IMR-90 (cell line): ENCODE measurements at regions not wholly inside any gene's neighbourhood (a gene's known extent, or its start where the extent isn't known, plus 50 kb on each side); places are given as distances from the start of the nearest gene placed in this dataset.

Experiments
- BHLHE40 ChIP-seq: fragments of 150-350 bp; IDR thresholded peaks from 2 replicates; pipeline ENCODE4 v1.6.1; 2016; ENCODE audit warnings: mild to moderate bottlenecking, low read depth, low read length
- FOS ChIP-seq: fragments of 150-350 bp; IDR thresholded peaks from 2 replicates; pipeline ENCODE4 v1.6.1; 2016; ENCODE audit warnings: low read depth, low read length
- MAFK ChIP-seq: IDR thresholded peaks from 2 replicates; pipeline ENCODE4 v1.6.1; 2012; ENCODE audit warnings: low read depth, low read length, improper control_type of control experiment
- MAZ ChIP-seq: IDR thresholded peaks from 2 replicates; pipeline ENCODE4 v1.6.1; 2012; ENCODE audit warnings: low read depth, mild to moderate bottlenecking, low read length, improper control_type of control experiment, moderate library complexity, borderline replicate concordance
- MXI1 ChIP-seq: IDR thresholded peaks from 2 replicates; pipeline ENCODE4 v1.6.1; 2012; ENCODE audit warnings: low read depth, mild to moderate bottlenecking, low read length, moderate library complexity, borderline replicate concordance
- POLR2A ChIP-seq: IDR thresholded peaks from 2 replicates; pipeline ENCODE4 v1.6.1; 2012; ENCODE audit warnings: mild to moderate bottlenecking, low read depth, low read length
- RAD21 ChIP-seq: IDR thresholded peaks from 2 replicates; pipeline ENCODE4 v1.6.1; 2012; ENCODE audit warnings: low read length, improper control_type of control experiment
- RCOR1 ChIP-seq: IDR thresholded peaks from 2 replicates; pipeline ENCODE4 v1.6.1; 2012; ENCODE audit warnings: mild to moderate bottlenecking, low read length, improper control_type of control experiment; ENCODE audit not compliant: insufficient replicate concordance
- TF ChIP-seq, protein P1 (sequence below): conservative IDR thresholded peaks from 2 replicates; pipeline ENCODE4 v1.5.1; 2012; ENCODE audit warnings: mild to moderate bottlenecking, low read depth, low read length, improper control_type of control experiment
- TF ChIP-seq, protein P2 (sequence below): fragments of 150-350 bp; IDR thresholded peaks from 2 replicates; pipeline ENCODE4 v1.6.1; 2017; ENCODE audit warnings: mild to moderate bottlenecking, antibody characterized with exemption, low read length, low read depth

DNA sequence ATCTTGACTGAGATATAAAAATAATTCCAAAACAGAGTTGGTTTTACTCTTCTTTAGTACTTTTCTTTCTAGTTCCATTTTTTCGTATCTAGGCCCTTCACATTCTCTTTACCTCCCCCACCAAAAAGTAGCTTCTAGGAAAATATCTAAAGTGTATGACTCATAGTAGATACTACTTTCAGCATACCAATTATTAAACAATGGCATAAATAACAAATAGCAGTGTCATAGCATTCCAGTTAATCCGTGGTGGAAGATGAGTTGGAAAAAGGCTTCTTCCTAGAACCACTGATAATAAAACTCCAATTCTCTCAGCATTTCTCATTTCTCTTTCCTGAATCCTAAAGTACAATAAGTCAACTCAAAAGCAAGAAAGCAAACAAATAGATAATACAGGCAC, 859.0 kb upstream of the B3GALT2 start:
- TF ChIP-seq POLR2A (no peak), MXI1 (no peak), BHLHE40 (no peak), MAFK (no peak), RAD21 (no peak), MAZ (no peak), RCOR1 (no peak), FOS (peak; percentile 61; the same call in 1 of the 2 replicates)
- TF ChIP-seq, protein P1, sequence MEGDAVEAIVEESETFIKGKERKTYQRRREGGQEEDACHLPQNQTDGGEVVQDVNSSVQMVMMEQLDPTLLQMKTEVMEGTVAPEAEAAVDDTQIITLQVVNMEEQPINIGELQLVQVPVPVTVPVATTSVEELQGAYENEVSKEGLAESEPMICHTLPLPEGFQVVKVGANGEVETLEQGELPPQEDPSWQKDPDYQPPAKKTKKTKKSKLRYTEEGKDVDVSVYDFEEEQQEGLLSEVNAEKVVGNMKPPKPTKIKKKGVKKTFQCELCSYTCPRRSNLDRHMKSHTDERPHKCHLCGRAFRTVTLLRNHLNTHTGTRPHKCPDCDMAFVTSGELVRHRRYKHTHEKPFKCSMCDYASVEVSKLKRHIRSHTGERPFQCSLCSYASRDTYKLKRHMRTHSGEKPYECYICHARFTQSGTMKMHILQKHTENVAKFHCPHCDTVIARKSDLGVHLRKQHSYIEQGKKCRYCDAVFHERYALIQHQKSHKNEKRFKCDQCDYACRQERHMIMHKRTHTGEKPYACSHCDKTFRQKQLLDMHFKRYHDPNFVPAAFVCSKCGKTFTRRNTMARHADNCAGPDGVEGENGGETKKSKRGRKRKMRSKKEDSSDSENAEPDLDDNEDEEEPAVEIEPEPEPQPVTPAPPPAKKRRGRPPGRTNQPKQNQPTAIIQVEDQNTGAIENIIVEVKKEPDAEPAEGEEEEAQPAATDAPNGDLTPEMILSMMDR: no peak
- TF ChIP-seq, protein P2, sequence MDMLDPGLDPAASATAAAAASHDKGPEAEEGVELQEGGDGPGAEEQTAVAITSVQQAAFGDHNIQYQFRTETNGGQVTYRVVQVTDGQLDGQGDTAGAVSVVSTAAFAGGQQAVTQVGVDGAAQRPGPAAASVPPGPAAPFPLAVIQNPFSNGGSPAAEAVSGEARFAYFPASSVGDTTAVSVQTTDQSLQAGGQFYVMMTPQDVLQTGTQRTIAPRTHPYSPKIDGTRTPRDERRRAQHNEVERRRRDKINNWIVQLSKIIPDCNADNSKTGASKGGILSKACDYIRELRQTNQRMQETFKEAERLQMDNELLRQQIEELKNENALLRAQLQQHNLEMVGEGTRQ: no peak
